Lung (tissue), 11 donors: ENCODE measurements at regions not wholly inside any gene's neighbourhood (a gene's known extent, or its start where the extent isn't known, plus 50 kb on each side); places are given as distances from the start of the nearest gene placed in this dataset.

ENCODE experiments used
- ATAC-seq: fragments of 200-7000 bp; cut with Tn5 transposase; one replicate; pipeline ENCODE4 v1.9.1; 2020; ENCODE audit warnings: moderate number of reproducible peaks; ENCODE audit not compliant: insufficient read depth, low FRiP score
- DNase-seq, 3 donors: peaks; one replicate each; pipeline ENCODE4 v3.0.0-alpha.2; 2013 to 2017
- H3K27ac ChIP-seq, 2 donors: one replicate each; pipeline ENCODE4 v1.5.1; 2013; ENCODE audit warnings: mild to moderate bottlenecking in 2 of 2, moderate library complexity in 2 of 2, control low read depth in 1 of 2, inconsistent platforms in 1 of 2, low read depth in 1 of 2, low read length in 1 of 2
- H3K27me3 ChIP-seq, 3 donors: one replicate each; pipeline ENCODE4 v1.5.1; 2013; ENCODE audit warnings: low read length in 2 of 3; ENCODE audit not compliant: control insufficient read depth in 3 of 3, insufficient read depth in 3 of 3
- H3K36me3 ChIP-seq, 4 donors: one replicate each; pipeline ENCODE4 v1.5.1; 2013; ENCODE audit warnings: low read length in 4 of 4, mild to moderate bottlenecking in 1 of 4, moderate library complexity in 1 of 4; ENCODE audit not compliant: control insufficient read depth in 4 of 4, insufficient read depth in 4 of 4
- H3K4me1 ChIP-seq, 5 donors: one replicate each; pipeline ENCODE4 v1.5.1; 2013; ENCODE audit warnings: low read length in 5 of 5, mild to moderate bottlenecking in 2 of 5, moderate library complexity in 1 of 5; ENCODE audit not compliant: control insufficient read depth in 5 of 5, insufficient read depth in 5 of 5
- H3K4me3 ChIP-seq: one replicate; pipeline ENCODE4 v1.5.1; 2013; ENCODE audit warnings: mild to moderate bottlenecking, control low read depth, moderate library complexity
- H3K9ac ChIP-seq, 2 donors: one replicate each; pipeline ENCODE4 v1.5.1; 2013; ENCODE audit warnings: low read length in 2 of 2, control low read depth in 1 of 2; ENCODE audit not compliant: insufficient read depth in 1 of 2
- H3K9me3 ChIP-seq, 4 donors: one replicate each; pipeline ENCODE4 v1.5.1; 2013; ENCODE audit warnings: low read length in 3 of 4, mild to moderate bottlenecking in 1 of 4, moderate library complexity in 1 of 4; ENCODE audit not compliant: control insufficient read depth in 4 of 4, insufficient read depth in 3 of 4
- WGBS, 2 donors: extraction: QIAGEN DNeasy Blood & Tissue Kit; methylation state at CpG; one replicate each; pipeline ENCODE4 v1.1.7; 2013; 5-methylcytosine and 5-hydroxymethylcytosine counted together
- TF ChIP-seq, protein P1 (sequence below): IDR thresholded peaks from 2 replicates; pipeline ENCODE4 v1.5.1; 2012; ENCODE audit warnings: mild to moderate bottlenecking; ENCODE audit errors: control extremely low read depth, extremely low read depth
- donor health status: control.
- donor health status: control.
- donor health status: Bipolar disorder and iron deficiency.
- donor health status: healthy.
- donor health status: DM: yes; HTN: yes; CAD: no.

DNA sequence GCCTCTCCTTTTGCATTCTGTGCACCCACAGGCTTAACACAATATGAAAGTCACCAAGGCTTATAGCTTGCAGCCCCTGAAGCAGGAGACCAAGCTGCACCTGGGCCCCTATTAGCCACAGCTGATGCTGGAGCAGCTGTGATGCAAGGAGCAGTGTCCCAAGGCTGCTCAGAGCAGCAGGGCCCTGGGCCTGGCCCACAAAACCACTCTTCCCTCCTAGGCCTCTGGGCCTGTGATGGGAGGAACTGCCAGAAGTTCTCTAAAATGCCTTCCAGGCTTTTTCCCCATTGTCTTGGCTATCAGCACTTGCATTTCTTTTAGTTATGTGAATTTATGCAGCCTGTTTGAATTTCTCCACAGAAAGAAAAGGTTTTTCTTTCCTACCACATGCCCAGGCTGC, 89.5 kb upstream of the KCTD3 start:
- Histone ChIP-seq H3K9me3 (peaks cover 0 to 7% (median 0%) of the 10 kb centered on the region in 4 donors), H3K9ac (no peak overlapping the region), H3K4me1 (no peaks in the 10 kb centered on the region), H3K27me3 (no peaks in the 10 kb centered on the region), H3K4me3 (no peak overlapping the region), H3K27ac (no peak overlapping the region), H3K36me3 (no peaks in the 10 kb centered on the region)
- TF ChIP-seq, protein P1, sequence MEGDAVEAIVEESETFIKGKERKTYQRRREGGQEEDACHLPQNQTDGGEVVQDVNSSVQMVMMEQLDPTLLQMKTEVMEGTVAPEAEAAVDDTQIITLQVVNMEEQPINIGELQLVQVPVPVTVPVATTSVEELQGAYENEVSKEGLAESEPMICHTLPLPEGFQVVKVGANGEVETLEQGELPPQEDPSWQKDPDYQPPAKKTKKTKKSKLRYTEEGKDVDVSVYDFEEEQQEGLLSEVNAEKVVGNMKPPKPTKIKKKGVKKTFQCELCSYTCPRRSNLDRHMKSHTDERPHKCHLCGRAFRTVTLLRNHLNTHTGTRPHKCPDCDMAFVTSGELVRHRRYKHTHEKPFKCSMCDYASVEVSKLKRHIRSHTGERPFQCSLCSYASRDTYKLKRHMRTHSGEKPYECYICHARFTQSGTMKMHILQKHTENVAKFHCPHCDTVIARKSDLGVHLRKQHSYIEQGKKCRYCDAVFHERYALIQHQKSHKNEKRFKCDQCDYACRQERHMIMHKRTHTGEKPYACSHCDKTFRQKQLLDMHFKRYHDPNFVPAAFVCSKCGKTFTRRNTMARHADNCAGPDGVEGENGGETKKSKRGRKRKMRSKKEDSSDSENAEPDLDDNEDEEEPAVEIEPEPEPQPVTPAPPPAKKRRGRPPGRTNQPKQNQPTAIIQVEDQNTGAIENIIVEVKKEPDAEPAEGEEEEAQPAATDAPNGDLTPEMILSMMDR: no peak
- DNase-seq (no peak), ATAC-seq (no peak)

DNA sequence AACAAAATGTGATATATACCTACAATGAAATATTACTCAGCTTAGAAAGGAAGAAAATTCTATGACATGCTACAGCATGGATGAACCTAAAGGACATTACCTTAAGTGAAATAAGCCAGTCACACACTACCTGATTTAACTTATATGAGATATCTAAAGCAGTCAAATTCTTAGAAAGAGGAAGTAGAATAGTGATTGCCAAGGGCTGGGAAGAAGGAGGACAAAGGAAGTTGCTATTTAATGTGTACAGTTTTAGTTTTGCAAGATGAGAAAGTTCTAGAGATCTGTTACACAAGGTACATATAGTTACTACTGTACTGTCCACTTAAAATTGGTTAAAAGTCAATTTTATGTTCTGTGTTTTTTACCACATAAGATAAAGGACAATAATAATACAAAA, 87.5 kb upstream of the KCTD3 start:
- ATAC-seq (no peak), DNase-seq (no peak)
- Histone ChIP-seq H3K9me3 (peaks cover 0 to 7% (median 0%) of the 10 kb centered on the region in 4 donors), H3K4me1 (no peaks in the 10 kb centered on the region), H3K27ac (no peak overlapping the region), H3K9ac (no peak overlapping the region), H3K4me3 (no peak overlapping the region), H3K36me3 (no peaks in the 10 kb centered on the region), H3K27me3 (no peaks in the 10 kb centered on the region)
- TF ChIP-seq, protein P1: no peak

DNA sequence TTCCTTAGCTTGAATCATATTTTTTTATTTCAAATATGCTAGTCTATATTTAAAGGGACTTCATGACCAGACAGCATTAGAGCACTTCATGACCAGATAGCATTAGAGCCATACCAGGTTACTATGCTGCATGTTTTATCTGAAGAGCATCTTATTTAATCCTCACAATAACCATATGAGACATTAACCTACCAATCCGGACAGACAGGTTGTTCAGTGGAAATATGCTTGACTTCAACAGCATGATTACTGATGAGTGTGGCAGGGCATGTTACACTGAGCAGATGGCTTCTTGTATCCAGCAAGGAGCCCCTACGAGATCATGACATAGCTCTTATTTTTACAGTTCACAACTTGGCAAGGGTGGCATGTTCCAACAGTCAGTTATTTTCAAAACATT, 85.0 kb upstream of the KCTD3 start:
- H3K9me3 ChIP-seq: peaks cover 0 to 6% (median 0%) of the 10 kb centered on the region in 4 donors
- no peaks in the 10 kb centered on the region for H3K36me3 ChIP-seq
- TF ChIP-seq, protein P1: no peak
- no peaks in the 10 kb centered on the region for H3K27me3 ChIP-seq
- H3K9ac ChIP-seq: no peak overlapping the region
- H3K4me1 ChIP-seq: no peaks in the 10 kb centered on the region
- H3K27ac ChIP-seq: no peak overlapping the region
- no peak for ATAC-seq
- no peak for DNase-seq
- 81 to 82% methylated on average over 2 of the region's 2 CpGs for WGBS, 2 donors
- H3K4me3 ChIP-seq: no peak overlapping the region

DNA sequence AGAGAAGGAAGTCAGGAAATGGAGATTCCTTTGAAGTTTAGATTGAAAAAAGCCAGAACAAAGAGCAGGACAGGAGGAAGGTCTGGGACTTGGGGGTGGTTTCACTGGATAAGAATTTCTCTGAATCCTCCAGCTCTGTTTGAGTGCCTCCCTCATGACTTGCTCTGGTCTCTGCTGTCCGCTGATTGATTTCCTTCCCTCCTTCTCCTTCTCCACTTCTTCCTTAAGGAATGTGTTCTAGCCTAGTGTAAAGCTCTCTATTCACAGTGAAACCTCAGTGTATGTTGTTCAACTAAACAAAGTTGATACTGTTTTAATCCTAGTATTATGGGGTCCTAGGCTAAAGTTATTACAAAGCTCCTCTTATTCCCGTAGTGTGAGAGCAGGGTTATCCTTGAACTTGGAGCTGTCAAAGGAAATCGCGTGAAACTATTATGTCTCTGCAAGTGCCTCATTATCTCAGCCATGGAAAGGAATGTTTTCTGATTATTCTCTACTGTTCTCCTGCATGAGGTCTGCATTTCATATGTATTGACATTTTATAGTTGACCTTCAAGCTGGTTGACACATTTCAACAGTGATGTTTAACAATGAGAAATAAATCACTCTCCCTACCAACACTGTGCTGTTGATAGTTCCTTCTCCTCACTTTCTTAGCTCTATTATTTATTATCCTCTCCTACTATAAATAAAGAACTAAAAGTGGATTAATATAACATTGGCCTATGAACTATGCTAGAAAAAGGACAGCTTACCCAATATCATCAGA, 82.7 kb upstream of the KCTD3 start:
- no peaks in the 10 kb centered on the region for H3K9me3 ChIP-seq
- no peaks in the 10 kb centered on the region for H3K36me3 ChIP-seq
- no peaks in the 10 kb centered on the region for H3K27me3 ChIP-seq
- TF ChIP-seq, protein P1: no peak
- 62 to 72% methylated on average over 4 of the region's 4 CpGs for WGBS, 2 donors
- DNase-seq (no peak), ATAC-seq (no peak)
- no peak overlapping the region for H3K9ac ChIP-seq
- no peak overlapping the region for H3K4me3 ChIP-seq
- no peaks in the 10 kb centered on the region for H3K4me1 ChIP-seq
- no peak overlapping the region for H3K27ac ChIP-seq
